NCI-H1694 (cell line): ENCODE measurements at regions not wholly inside any gene's neighbourhood (a gene's known extent, or its start where the extent isn't known, plus 50 kb on each side); places are given as distances from the start of the nearest gene placed in this dataset.
A peak's percentile ranks its signal among the peaks of the same experiment; 100 is the strongest.
"Not testable (repeated sequence)": the region's sequence is repeated elsewhere in the genome, so short reads cannot be mapped to it uniquely, and the experiment has no call there.

Experiments
- DNase-seq: peaks from one replicate; lab custom pipeline; 2025; lab: John Stamatoyannopoulos, UW

DNA sequence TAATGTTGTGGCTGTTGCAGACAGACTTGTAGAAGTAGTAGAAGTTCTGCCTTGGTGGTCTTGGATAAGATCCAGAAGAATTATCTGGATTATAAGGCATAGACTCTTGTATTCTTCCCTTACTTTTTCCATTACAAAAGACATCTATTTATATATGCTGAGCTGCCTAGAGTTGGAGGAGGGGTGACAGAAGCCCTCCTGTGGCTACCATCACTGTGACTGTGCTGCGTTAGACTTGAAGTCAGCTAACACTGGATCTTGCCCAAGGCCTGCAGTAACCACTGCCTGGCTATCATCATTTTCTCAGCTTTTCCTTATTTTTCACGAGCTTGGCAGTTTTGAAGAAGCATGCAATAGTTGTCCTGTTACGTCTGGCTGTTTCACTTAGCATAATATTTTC is 684.8 kb upstream of the BCHE start:
- no peak for DNase-seq

GRCh38 chr3:166519443-166519842 is 682.2 kb upstream of the BCHE start:
- DNase-seq, result no peak

- DNase-seq, result no peak
Measured at GRCh38 chr3:166518040-166518439, 680.8 kb upstream of the BCHE start.

- no peak for DNase-seq
Measured at GRCh38 chr3:166510382-166510781, 673.2 kb upstream of the BCHE start.

DNA sequence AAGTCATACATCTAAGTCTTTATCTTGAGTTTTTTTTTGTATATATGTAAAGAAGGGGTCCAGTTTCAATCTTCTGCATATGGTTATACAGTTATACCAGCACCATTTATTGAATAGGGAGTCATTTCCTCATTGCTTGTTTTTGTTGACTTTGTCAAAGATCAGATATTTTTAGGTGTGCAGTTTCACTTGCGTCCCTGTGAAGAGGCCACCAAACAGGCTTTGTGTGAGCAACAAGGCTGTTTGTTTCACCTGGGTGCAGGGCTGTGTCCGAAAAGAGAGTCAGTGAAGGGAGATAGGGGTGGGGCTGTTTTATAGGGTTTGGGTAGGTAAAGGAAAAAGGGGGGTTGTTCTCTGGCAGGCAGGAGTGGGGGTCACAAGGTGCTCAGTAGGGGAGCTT is 663.2 kb upstream of the BCHE start:
- DNase-seq, result not testable (repeated sequence)

DNA sequence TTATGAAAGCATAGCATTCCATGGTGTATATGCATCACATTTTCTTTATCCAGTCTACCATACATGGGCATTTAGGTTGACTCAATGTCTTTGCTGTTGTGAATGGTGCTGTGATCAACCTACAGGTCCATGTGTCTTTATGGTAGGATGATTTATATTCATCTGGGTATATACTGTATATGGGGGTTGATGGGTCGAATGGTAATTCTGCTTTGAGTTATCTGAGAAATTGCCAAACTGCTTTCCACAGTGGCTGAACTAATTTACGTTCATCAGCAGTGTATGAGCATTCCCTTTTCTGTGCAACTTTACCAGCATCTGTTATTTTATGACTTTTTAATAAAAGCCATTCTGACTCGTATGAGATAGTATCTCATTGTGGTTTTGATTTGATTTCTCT is 662.4 kb upstream of the BCHE start:
- no peak for DNase-seq

GRCh38 chr3:166498446-166498845 is 661.2 kb upstream of the BCHE start:
- no peak for DNase-seq

DNA sequence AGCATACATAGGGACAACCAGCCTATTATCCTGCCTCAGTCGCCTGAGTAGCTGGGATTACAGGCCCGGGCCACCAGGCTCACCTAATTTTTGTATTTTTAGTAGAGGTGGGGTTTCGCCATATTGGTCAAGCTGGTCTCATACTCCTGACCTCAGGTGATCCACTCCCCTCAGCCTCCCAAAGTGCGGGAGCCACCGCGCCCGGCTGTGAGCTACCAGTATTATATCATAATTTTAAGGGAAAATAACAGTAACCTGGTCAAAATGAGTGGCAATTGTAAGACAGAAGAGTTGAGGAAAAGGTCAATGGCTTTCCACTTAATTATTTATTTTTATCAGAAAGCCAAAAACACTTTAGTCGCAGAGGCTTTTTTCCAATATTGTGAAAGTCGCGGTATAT is 652.6 kb upstream of the BCHE start:
- DNase-seq, result no peak

GRCh38 chr3:166488977-166489672 is 651.9 kb upstream of the BCHE start:
- DNase-seq, result no peak

GRCh38 chr3:166484470-166484869 is 647.2 kb upstream of the BCHE start:
- no peak for DNase-seq

GRCh38 chr3:166481340-166481739 is 644.1 kb upstream of the BCHE start:
- no peak for DNase-seq

DNA sequence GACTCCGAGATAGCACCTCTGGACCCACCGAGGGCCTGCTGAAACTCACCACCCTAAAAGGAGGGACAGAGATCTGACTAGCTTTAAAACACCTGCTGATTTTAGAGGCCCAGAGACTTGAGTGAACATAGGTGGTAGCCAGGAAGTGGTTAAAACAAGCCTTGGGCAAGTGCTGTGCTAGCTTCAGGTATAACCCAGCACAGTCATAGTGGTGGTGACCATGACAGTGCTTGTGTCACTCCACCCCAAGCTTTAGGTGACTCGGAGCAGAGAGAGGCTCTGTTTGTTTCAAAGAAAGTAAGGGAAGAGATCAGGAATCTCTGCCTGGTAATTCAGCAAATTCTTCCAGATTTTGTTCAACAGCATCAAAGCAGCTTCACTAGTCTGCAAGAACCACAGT is 641.1 kb upstream of the BCHE start:
- no peak for DNase-seq

DNA sequence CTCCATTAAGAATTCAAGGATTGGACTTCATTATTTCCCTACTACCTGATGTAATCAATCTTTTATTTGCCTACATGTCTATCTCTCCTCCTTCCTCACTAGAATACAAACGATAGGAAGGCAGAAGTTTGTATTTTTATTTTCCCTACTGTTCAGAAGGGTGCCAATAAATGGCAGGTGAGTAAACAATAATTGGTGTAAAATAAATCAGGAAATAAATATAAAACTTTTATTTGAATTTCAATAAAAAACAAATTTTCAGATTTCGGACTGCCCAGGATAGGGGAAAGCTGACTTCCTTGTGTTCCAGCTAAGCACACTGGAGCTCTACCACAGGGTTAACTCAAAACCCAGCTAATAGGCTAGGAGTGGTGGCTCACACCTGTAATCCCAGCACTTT is 636.3 kb upstream of the BCHE start:
- no peak for DNase-seq

DNA sequence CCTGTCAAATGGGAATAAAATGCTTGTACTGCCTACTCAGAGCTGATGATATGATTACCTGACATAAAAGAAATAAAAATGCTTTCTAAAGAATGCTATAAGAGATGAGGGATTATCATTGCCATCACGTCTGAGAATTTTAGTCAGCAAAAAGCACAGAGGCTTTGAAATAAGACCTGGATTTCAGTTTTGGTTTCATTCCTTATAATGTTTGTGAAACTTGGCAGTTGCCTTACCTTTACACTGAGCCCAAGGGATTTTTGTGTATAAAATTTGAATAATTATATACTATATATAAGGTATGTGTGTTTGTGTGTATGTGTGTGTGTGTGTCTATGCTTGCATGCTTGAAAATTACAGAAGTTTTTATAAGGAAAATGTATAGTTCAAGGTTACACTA is 634.8 kb upstream of the BCHE start:
- no peak for DNase-seq

DNA sequence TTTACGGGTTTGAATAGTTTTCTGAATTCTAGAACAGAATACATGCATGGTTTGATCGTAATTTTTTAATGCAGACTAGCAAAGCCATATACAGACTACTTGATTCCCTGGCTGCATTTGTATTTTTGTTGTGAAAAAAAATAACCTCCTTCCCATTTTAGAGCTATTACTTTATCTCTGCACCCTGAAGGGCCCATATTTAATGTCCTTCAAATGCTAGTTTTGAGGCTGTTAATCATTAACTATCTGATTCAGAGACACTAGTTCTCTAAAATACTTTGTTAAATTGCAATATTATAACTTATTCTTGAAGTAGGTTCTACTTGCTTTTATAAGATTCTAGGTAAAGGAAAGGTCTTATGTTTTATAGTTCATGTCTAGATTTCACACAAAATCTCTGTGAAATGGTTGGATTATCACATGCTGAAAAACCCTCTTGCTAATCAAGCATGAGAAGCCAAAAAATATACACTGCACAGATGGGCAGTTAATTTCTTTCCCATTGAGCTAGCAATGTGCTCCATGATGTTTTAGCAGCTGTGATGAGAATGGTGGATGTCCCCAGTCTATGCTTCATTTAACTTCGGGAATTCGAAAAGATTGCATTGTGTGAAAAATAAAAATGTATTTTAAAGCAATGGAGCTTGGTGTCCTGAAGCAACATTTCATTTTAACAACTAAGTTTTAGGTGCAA is 634.0 kb upstream of the BCHE start:
- DNase-seq, result peak; percentile 13

DNA sequence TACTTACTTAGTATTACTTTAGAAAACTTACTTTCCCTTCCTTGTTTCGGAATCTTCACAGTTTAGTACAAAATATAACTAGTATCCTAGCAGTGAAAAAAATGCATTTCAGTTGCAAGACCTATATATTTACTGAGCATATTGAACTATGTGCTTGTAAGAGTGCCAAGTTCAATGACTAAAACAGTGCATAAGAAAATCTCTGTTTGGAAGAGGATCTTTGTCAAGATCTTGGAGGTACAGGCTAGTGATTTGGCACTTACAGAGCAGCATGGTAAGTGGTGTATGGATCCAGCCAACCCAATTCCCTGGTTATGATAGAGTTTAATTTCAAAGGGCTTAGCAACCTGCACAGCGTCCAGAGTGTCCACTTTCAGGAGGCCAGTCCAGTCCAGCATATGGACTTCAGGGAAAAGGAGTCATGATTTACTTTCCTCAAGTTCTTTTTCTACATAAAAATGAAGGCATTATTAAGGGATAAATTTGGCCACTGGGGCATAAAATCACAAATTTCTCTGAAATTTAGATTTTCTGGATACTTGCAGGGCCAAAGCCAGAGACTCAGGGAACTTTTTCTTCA is 625.8 kb upstream of the BCHE start:
- no peak for DNase-seq

- DNase-seq, result no peak
Measured at GRCh38 chr3:166461626-166462025, 624.4 kb upstream of the BCHE start.

DNA sequence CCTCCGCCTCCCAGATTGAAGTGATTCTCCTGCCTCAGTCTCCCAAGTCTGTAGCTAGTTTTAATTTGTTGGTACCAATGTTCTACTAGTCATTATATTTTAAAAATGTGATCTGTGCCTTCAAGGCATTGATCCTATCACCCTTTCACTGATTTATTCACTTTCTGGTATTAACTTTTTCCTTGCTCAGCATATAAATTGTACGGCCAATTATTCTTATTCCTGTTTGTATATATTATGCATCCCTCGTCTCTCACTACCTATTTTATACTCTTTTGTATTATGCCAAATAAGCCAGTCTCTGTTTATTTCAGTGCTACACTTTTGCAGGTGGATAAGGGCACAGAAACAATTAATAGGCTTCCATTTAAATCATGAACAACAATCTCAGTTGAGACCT is 620.2 kb upstream of the BCHE start:
- DNase-seq, result no peak

DNA sequence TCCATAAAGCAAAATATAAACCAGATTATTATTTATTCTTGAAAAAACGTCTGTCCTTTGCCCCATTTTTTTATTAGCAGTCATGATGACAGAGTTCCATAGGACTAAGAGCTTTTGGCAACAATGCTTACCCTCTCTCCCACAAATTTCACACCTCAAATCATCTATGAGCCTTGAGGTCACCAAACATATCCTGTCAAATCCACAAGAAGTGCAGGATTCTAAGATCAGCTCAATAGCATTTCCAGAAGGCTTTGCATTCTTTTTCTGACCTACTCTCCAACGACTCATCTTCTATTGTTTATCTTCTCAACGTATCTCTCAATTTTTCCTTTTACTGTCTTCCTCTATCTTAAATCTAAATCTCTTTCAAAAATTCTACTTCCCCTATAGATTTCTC is 619.1 kb upstream of the BCHE start:
- DNase-seq, result no peak

GRCh38 chr3:166455744-166456143 is 618.5 kb upstream of the BCHE start:
- no peak for DNase-seq

DNA sequence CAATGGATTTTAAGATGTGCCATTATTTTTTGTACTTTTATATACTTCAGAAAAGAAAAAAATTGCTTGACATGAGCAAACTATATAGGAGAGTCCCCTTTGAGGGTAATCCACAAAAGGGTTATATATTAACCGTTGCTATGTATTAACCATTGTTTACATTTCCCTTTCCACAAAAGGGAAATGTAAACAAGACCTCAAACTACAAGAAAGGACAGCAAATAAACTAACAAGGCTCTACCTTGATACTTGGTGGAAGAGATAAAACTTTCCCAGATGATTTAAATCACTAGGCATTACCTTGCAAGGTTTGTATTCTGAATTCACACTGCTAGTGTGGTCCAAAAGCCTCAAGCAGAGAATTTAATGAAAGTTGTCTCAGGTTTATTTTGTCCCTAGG is 616.3 kb upstream of the BCHE start:
- DNase-seq, result no peak

DNA sequence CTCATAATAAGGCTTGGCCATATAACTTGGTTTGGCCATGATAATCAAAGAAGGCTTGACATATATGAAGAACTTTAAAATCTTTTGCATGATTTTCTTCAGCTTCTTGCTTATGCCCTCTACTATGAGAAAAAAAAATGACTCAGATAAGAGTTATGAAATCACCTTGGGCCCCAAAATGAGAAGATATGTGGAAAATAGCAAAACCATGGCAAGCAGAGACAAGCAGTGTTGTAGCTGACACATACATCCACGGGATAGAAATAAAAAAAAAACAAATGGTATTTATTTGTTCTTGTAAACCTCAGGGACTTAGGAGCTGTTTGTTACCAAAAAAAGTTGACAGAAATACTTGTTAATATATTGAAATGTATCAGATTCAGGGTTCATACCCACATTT is 614.8 kb upstream of the BCHE start:
- DNase-seq, result no peak

DNA sequence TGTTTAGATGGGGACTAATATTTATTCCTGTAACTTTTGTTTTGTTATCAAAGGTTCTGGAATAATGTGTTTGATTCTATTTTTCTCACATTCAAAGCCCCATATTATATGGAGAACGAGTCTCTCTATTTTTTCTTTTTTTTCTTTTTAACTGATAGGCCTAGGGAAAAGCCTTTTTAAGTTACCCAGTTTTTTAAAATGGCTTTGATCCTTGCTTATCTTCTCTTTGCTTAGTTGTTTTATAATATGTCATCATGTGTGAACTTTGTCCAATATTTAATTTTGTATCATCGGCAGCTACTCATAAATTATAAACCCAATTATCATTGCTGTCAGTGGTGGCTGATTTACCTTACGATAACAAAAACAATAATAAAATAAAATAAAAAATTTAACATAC is 610.3 kb upstream of the BCHE start:
- no peak for DNase-seq

- DNase-seq, result no peak
Measured at GRCh38 chr3:166446986-166447385, 609.8 kb upstream of the BCHE start.
